HepG2 (cell line): ENCODE measurements at regions not wholly inside any gene's neighbourhood (a gene's known extent, or its start where the extent isn't known, plus 50 kb on each side); places are given as distances from the start of the nearest gene placed in this dataset.

Experiments
- ATAC-seq: fragments of 200-7000 bp; cut with Tn5 transposase; 3 replicates; pipeline ENCODE4 v1.9.1; 2020; ENCODE audit warnings: mild to moderate bottlenecking, moderate library complexity
- BruUV-seq: library from RNA; stranded (reverse); fragments of 400-500 nt; replicated peaks from 2 replicates; lab custom pipeline; 2021; lab: Mats Ljungman, UMichigan
- CTCF ChIA-PET: fragments of 300-600 bp; formaldehyde crosslinking; extraction: SDS; loops from one replicate; lab custom pipeline; 2021; ENCODE audit warnings: low total read pairs, inconsistent platforms, low intra/inter-chr PET ratio; lab: Yijun Ruan, JAX
- POLR2A ChIA-PET: fragments of 350-600 bp; sonication (Branson Sonifier 250); formaldehyde crosslinking; loops from one replicate; lab custom pipeline; 2020; ENCODE audit warnings: antibody characterized with exemption, inconsistent platforms; lab: Yijun Ruan, JAX
- DNase-seq: peaks from one replicate; pipeline ENCODE4 v3.0.0-alpha.2; 2015; ENCODE audit warnings: low spot score
- FAIRE-seq: peaks from 3 replicates; lab custom pipeline; 2011; peaks lifted over from hg19 to GRCh38; lab: Jason Lieb, UNC
- H2AFZ ChIP-seq: one replicate; pipeline ENCODE4 v1.6.1; 2011; ENCODE audit warnings: low read length, inconsistent platforms
- H3K27ac ChIP-seq: fragments of 300-600 bp; 3 replicates; pipeline ENCODE4 v1.8.0; 2011; ENCODE audit warnings: mixed run types, mild to moderate bottlenecking, mixed read lengths, low read length, inconsistent platforms; ENCODE audit not compliant: insufficient read depth; ENCODE audit errors: extremely low read length
- H3K27me3 ChIP-seq, 2 experiments: fragments of 200-600 bp in 1 of 2; 2 replicates in 1 of 2; 3 replicates in 1 of 2; pipeline versions ENCODE4 v1.6.0 to v1.8.0; 2011; ENCODE audit warnings: low read length in 2 of 2, mild to moderate bottlenecking in 2 of 2, moderate library complexity in 2 of 2, inconsistent platforms in 1 of 2; ENCODE audit not compliant: insufficient read depth in 2 of 2, control insufficient read depth in 1 of 2
- H3K36me3 ChIP-seq, 2 experiments: fragments of 200-600 bp in 1 of 2; replicated peaks in 1 of 2; 2 replicates in 1 of 2; 3 replicates in 1 of 2; pipeline versions ENCODE4 v1.5.1 to v1.8.0; 2011; ENCODE audit warnings: low read length in 2 of 2, inconsistent platforms in 1 of 2; ENCODE audit not compliant: insufficient read depth in 2 of 2, control insufficient read depth in 1 of 2
- H3K4me1 ChIP-seq: 2 replicates; pipeline ENCODE4 v1.5.1; 2012; ENCODE audit warnings: low read length, inconsistent platforms; ENCODE audit not compliant: insufficient read depth
- H3K4me2 ChIP-seq: 2 replicates; pipeline ENCODE4 v1.6.0; 2011; ENCODE audit warnings: low read depth, low read length, inconsistent platforms
- H3K4me3 ChIP-seq, 3 experiments: fragments of 200-600 bp in 1 of 3; sonication (generic), shearing (Covaris generic) in 1 of 3; replicated peaks in 1 of 3; 2 replicates each; pipeline ENCODE4 v1.5.1; 2011 to 2016; ENCODE audit warnings: low read length in 3 of 3, inconsistent platforms in 2 of 3, low read depth in 2 of 3, mild to moderate bottlenecking in 2 of 3, control low read depth in 1 of 3, mixed read lengths in 1 of 3; ENCODE audit not compliant: insufficient read depth in 1 of 3
- H3K79me2 ChIP-seq: one replicate; pipeline ENCODE4 v1.6.1; 2011; ENCODE audit warnings: low read length, inconsistent platforms; ENCODE audit not compliant: insufficient read depth
- H3K9ac ChIP-seq: 2 replicates; pipeline ENCODE4 v1.6.0; 2011; ENCODE audit warnings: mild to moderate bottlenecking, low read depth, low read length, inconsistent platforms; ENCODE audit not compliant: insufficient read depth
- H3K9me3 ChIP-seq: 2 replicates; pipeline ENCODE4 v1.5.1; 2012; ENCODE audit warnings: mild to moderate bottlenecking, low read length
- H4K20me1 ChIP-seq: 2 replicates; pipeline ENCODE4 v1.6.0; 2011; ENCODE audit warnings: inconsistent platforms, mild to moderate bottlenecking, low read length, moderate library complexity; ENCODE audit not compliant: insufficient read depth
- CTCF ChIP-seq: sonication (generic); formaldehyde crosslinking; IDR thresholded peaks from 2 replicates; pipeline ENCODE4 v1.5.0; 2020; ENCODE audit warnings: mild to moderate bottlenecking, missing genetic modification reagents, moderate library complexity
- PHF8 ChIP-seq: sonication (generic); formaldehyde crosslinking; IDR thresholded peaks from 2 replicates; pipeline ENCODE4 v1.5.0; 2020; ENCODE audit warnings: missing genetic modification reagents
- RAD51 ChIP-seq: fragments of 450-650 bp; IDR thresholded peaks from 2 replicates; pipeline ENCODE4 v1.6.1; 2016; ENCODE audit warnings: borderline replicate concordance
- RFXAP ChIP-seq: sonication (generic); formaldehyde crosslinking; IDR thresholded peaks from 2 replicates; pipeline ENCODE4 v1.4.0; 2020; ENCODE audit warnings: missing genetic modification reagents, borderline replicate concordance
- ZFP36 ChIP-seq: fragments of 150-350 bp; IDR thresholded peaks from 2 replicates; pipeline ENCODE4 v1.6.1; 2018; ENCODE audit warnings: borderline replicate concordance, low read length, low read depth; ENCODE audit not compliant: partially characterized antibody
- ZNF138 ChIP-seq: sonication (generic); formaldehyde crosslinking; IDR thresholded peaks from 2 replicates; pipeline ENCODE4 v1.5.0; 2020; ENCODE audit warnings: mild to moderate bottlenecking, low read depth, missing genetic modification reagents
- ZNF260 ChIP-seq: sonication (generic); formaldehyde crosslinking; IDR thresholded peaks from 2 replicates; pipeline ENCODE4 v1.4.0; 2020; ENCODE audit warnings: missing genetic modification reagents, low read depth, mild to moderate bottlenecking, borderline replicate concordance
- ZNF430 ChIP-seq: sonication (generic); formaldehyde crosslinking; IDR thresholded peaks from 2 replicates; pipeline ENCODE4 v1.9.0; 2021; ENCODE audit warnings: mild to moderate bottlenecking, missing genetic modification reagents
- ZNF44 ChIP-seq: sonication (generic); formaldehyde crosslinking; IDR thresholded peaks from 2 replicates; pipeline ENCODE4 v1.5.1; 2020; ENCODE audit warnings: mild to moderate bottlenecking, missing genetic modification reagents
- ZNF678 ChIP-seq: sonication (generic); formaldehyde crosslinking; IDR thresholded peaks from 2 replicates; pipeline ENCODE4 v1.4.0; 2020; ENCODE audit warnings: mild to moderate bottlenecking, missing genetic modification reagents
- ZSCAN21 ChIP-seq: sonication (generic); formaldehyde crosslinking; IDR thresholded peaks from 2 replicates; pipeline ENCODE4 v1.8.0; 2022; ENCODE audit warnings: mild to moderate bottlenecking, missing genetic modification reagents, moderate library complexity, borderline replicate concordance
- WGBS: methylation state at CpG from one replicate; pipeline ENCODE4 v1.1.6; 2017; ENCODE audit warnings: low lambda C conversion rate; 5-methylcytosine and 5-hydroxymethylcytosine counted together
- in situ Hi-C: cut with HindIII; loops from 2 replicates; pipeline ENCODE4 v1.10.0; 2017; ENCODE audit warnings: low pct_unique_long_range_greater_than_20kb; ENCODE audit not compliant: extremely low pct_ligation_motif_present
- intact Hi-C: fragments of 100-400 bp; cut with micrococcal nuclease; formaldehyde crosslinking; loops from one replicate; pipeline ENCODE4 v1.10.0; 2022; ENCODE audit not compliant: unreplicated experiment
- TF ChIP-seq, protein P1 (sequence below): sonication (generic); formaldehyde crosslinking; IDR thresholded peaks from 2 replicates; pipeline ENCODE4 v1.8.1; 2023; ENCODE audit warnings: mild to moderate bottlenecking, inconsistent platforms, moderate library complexity, missing genetic modification reagents, borderline replicate concordance

- TF ChIP-seq RFXAP (CRISPR knock-in tag) (no peak), PHF8 (CRISPR knock-in tag) (no peak), ZSCAN21 (no peak), ZNF138 (CRISPR knock-in tag) (no peak), ZNF44 (CRISPR knock-in tag) (no peak), ZNF260 (no peak), RAD51 (no peak), CTCF (CRISPR knock-in tag) (no peak), ZNF430 (CRISPR knock-in tag) (no peak), ZFP36 (no peak), ZNF678 (CRISPR knock-in tag) (no peak)
- TF ChIP-seq, protein P1, sequence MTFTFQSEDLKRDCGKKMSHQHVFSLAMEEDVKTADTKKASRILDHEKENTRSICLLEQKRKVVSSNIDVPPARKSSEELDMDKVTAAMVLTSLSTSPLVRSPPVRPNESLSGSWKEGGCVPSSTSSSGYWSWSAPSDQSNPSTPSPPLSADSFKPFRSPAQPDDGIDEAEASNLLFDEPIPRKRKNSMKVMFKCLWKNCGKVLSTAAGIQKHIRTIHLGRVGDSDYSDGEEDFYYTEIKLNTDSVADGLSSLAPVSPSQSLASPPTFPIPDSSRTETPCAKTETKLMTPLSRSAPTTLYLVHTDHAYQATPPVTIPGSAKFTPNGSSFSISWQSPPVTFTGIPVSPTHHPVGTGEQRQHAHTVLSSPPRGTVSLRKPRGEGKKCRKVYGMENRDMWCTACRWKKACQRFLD (CRISPR knock-in tag) = no peak
- ChIA-PET CTCF (no interaction called here), POLR2A (no interaction called here)
- no peak for FAIRE-seq
- no peaks in the 10 kb centered on the region for H3K79me2 ChIP-seq
- intact Hi-C loops (no loop called here), in situ Hi-C loops (no loop called here)
- no peaks in the 10 kb centered on the region for H4K20me1 ChIP-seq
- no peak overlapping the region for H2AFZ ChIP-seq
- H3K9me3 ChIP-seq = no peaks in the 10 kb centered on the region
- 6% methylated on average over 5 of the region's 5 CpGs for WGBS
- no peaks in the 10 kb centered on the region for H3K36me3 ChIP-seq
- H3K4me1 ChIP-seq = no peaks in the 10 kb centered on the region
- no peak for ATAC-seq
- H3K9ac ChIP-seq = no peak overlapping the region
- H3K27ac ChIP-seq = no peak overlapping the region
- H3K4me3 ChIP-seq = no peak overlapping the region
- no peak overlapping the region for H3K4me2 ChIP-seq
- BruUV-seq = no TSS peak
- H3K27me3 ChIP-seq = no peaks in the 10 kb centered on the region; a peak in 1 of 5 replicates
- DNase-seq = no peak
Observed at GRCh38 chr11:128388206-128388815, 199.0 kb downstream of the ETS1 start.
